ENCODE measurements at regions not wholly inside any gene's neighbourhood (a gene's known extent, or its start where the extent isn't known, plus 50 kb on each side); places are given as distances from the start of the nearest gene placed in this dataset.

- no peak overlapping the region for H3K4me3 ChIP-seq
- in situ Hi-C loops (cut with MboI): no loop called here
- H2AFZ ChIP-seq (ENCODE audit: control insufficient read depth, low read depth, low read length): no peak overlapping the region
- H3K36me3 ChIP-seq (ENCODE audit: control insufficient read depth in 2 of 2, insufficient read depth in 2 of 2, low read length in 1 of 2): no peaks in the 10 kb centered on the region
- CTCF ChIA-PET: no interaction called here
- 100% methylated on average over 2 of the region's 2 CpGs for WGBS (ENCODE audit: insufficient coverage, insufficient replicate concordance, low lambda C conversion rate, missing lambda C conversion rate)
- ATAC-seq (no peak), FAIRE-seq (no peak), DNase-seq (ENCODE audit: low read depth, low spot score) (no peak)
- H3K9ac ChIP-seq (ENCODE audit: control insufficient read depth, insufficient read depth, low read length): no peak overlapping the region
- no peak overlapping the region for H3K27ac ChIP-seq (ENCODE audit: control insufficient read depth, insufficient read depth)
- POLR2A ChIA-PET: no interaction called here
- TF ChIP-seq EGR1 (IDR thresholded peaks at IDR 0.05; ENCODE audit: borderline replicate concordance in 1 of 2, low read depth in 2 of 2, low read length in 2 of 2) (no peak), RFX5 (IDR thresholded peaks at IDR 0.05; ENCODE audit: low read depth, low read length) (no peak)
- H3K4me2 ChIP-seq (ENCODE audit: control insufficient read depth, insufficient read depth): no peak overlapping the region
- SMC1A ChIA-PET (ENCODE audit: uncharacterized antibody, unreplicated experiment): interaction anchor here (0.6 to 0.8 kb wide), 2 partner anchors 9 to 10 kb away, joined by 3 read pairs; no protein-coding TSS in a partner anchor
- no peaks in the 10 kb centered on the region for H3K9me3 ChIP-seq (replicated peaks; ENCODE audit: control insufficient read depth, insufficient read depth, low read length)
- BruUV-seq (replicated peaks): no TSS peak
- RAD21 ChIA-PET (ENCODE audit: unreplicated experiment): no interaction called here
- H3K4me1 ChIP-seq (ENCODE audit: control insufficient read depth, insufficient read depth, low read length): no peaks in the 10 kb centered on the region
- no peaks in the 10 kb centered on the region for H4K20me1 ChIP-seq (ENCODE audit: control insufficient read depth, insufficient read depth)
- no peaks in the 10 kb centered on the region for H3K79me2 ChIP-seq (ENCODE audit: control insufficient read depth, insufficient read depth, low read length)
- intact Hi-C loops (cut with micrococcal nuclease; ENCODE audit: unreplicated experiment): no loop called here
- H3K27me3 ChIP-seq (replicated peaks in 1 of 2; ENCODE audit: control insufficient read depth in 2 of 2, insufficient read depth in 2 of 2, low read length in 1 of 2): no peaks in the 10 kb centered on the region
Observed at GRCh38 chr13:62251734-62252133, 836.1 kb upstream of the PCDH20 start.

DNA sequence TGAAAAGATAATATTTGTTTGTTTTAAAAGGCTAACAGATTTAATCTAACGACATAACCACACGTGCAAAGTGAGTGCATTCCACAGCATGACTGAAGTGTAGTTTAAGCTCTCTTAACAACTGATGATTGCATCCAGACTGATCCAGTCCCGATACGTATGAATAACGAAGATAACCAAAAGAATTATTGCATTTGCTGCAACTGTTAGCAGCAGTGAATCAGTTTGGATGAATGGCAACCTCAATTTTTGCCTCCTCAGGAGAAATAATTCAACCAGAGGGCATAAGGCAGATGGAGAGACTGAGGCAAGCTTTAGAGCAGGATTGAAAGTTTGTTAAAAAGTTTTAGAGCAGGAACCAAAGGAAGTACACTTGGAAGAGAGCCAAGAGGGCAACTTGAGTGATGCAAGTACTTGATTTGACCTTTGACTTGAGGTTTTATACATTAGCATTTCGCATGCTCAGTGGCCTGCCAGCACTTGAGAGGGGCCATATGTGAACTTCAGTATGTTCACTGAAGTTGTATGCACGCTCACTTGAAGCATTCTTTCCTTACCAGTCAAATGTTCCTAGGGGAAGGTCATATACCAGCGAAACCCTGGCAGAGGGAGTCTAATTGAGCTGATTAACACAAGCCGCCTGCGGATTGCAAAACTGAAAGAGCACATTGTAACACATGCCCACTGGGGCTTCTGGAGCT is 835.0 kb upstream of the PCDH20 start:
- POLR2A ChIA-PET: no interaction called here
- RAD21 ChIA-PET (ENCODE audit: unreplicated experiment): no interaction called here
- ATAC-seq (no peak), DNase-seq (ENCODE audit: low read depth, low spot score) (no peak), FAIRE-seq (no peak)
- H4K20me1 ChIP-seq (ENCODE audit: control insufficient read depth, insufficient read depth): no peaks in the 10 kb centered on the region
- no peaks in the 10 kb centered on the region for H3K9me3 ChIP-seq (replicated peaks; ENCODE audit: control insufficient read depth, insufficient read depth, low read length)
- no peaks in the 10 kb centered on the region for H3K4me1 ChIP-seq (ENCODE audit: control insufficient read depth, insufficient read depth, low read length)
- SMC1A ChIA-PET (ENCODE audit: uncharacterized antibody, unreplicated experiment): no interaction called here
- CTCF ChIA-PET: interaction anchor here (1.3 kb wide), 1 partner anchor 9 kb away, joined by 3 read pairs; no protein-coding TSS in a partner anchor
- no peaks in the 10 kb centered on the region for H3K36me3 ChIP-seq (ENCODE audit: control insufficient read depth in 2 of 2, insufficient read depth in 2 of 2, low read length in 1 of 2)
- 84% methylated on average over 10 of the region's 10 CpGs for whole genome bisulfite sequencing (ENCODE audit: insufficient coverage, insufficient replicate concordance, low lambda C conversion rate, missing lambda C conversion rate)
- H2AFZ ChIP-seq (ENCODE audit: control insufficient read depth, low read depth, low read length): no peak overlapping the region
- no peak overlapping the region for H3K4me2 ChIP-seq (ENCODE audit: control insufficient read depth, insufficient read depth)
- intact Hi-C loops (cut with micrococcal nuclease; ENCODE audit: unreplicated experiment): no loop called here
- no peak overlapping the region for H3K27ac ChIP-seq (ENCODE audit: control insufficient read depth, insufficient read depth)
- H3K27me3 ChIP-seq (replicated peaks in 1 of 2; ENCODE audit: control insufficient read depth in 2 of 2, insufficient read depth in 2 of 2, low read length in 1 of 2): no peaks in the 10 kb centered on the region
- in situ Hi-C loops (cut with MboI): no loop called here
- H3K9ac ChIP-seq (ENCODE audit: control insufficient read depth, insufficient read depth, low read length): no peak overlapping the region
- no peaks in the 10 kb centered on the region for H3K79me2 ChIP-seq (ENCODE audit: control insufficient read depth, insufficient read depth, low read length)
- no TSS peak for BruUV-seq (replicated peaks)
- H3K4me3 ChIP-seq: no peak overlapping the region
- TF ChIP-seq POLR2AphosphoS5 (IDR thresholded peaks at IDR 0.05; ENCODE audit: low read length) (no peak), RELA (IDR thresholded peaks at IDR 0.05; ENCODE audit: borderline replicate concordance, partially characterized antibody) (no peak), RAD51 (IDR thresholded peaks at IDR 0.05) (no peak), SMARCA5 (IDR thresholded peaks at IDR 0.05) (no peak), ZNF687 (IDR thresholded peaks at IDR 0.05) (no peak), USF2 (IDR thresholded peaks at IDR 0.05; ENCODE audit: borderline replicate concordance, low read depth, low read length) (no peak)
- TF ChIP-seq, protein P1, sequence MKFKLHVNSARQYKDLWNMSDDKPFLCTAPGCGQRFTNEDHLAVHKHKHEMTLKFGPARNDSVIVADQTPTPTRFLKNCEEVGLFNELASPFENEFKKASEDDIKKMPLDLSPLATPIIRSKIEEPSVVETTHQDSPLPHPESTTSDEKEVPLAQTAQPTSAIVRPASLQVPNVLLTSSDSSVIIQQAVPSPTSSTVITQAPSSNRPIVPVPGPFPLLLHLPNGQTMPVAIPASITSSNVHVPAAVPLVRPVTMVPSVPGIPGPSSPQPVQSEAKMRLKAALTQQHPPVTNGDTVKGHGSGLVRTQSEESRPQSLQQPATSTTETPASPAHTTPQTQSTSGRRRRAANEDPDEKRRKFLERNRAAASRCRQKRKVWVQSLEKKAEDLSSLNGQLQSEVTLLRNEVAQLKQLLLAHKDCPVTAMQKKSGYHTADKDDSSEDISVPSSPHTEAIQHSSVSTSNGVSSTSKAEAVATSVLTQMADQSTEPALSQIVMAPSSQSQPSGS (IDR thresholded peaks at IDR 0.05; ENCODE audit: low read length): no peak
